Left cardiac atrium (tissue), 4 donors: ENCODE measurements at regions not wholly inside any gene's neighbourhood (a gene's known extent, or its start where the extent isn't known, plus 50 kb on each side); places are given as distances from the start of the nearest gene placed in this dataset.
"Not testable (repeated sequence)": the region's sequence is repeated elsewhere in the genome, so short reads cannot be mapped to it uniquely, and the experiment has no call there.

Experiments used
- ATAC-seq, 2 donors: fragments of 200-7000 bp; cut with Tn5 transposase; one replicate each; pipeline ENCODE4 v1.9.1; 2020; ENCODE audit warnings: mild to moderate bottlenecking in 2 of 2, moderate library complexity in 2 of 2
- DNase-seq: peaks from one replicate; pipeline ENCODE4 v3.0.0-alpha.2; 2020
- intact Hi-C, 2 donors: fragments of 100-400 bp; cut with DNase I; formaldehyde crosslinking; loops; one replicate each; pipeline versions ENCODE4 v1.14.1 to v1.15.1; 2022 to 2023
- donor health status: DM: no; HTN: yes; CAD: no.
- donor health status: DM: no; HTN: yes; CAD: no; lungs with severe emphysema.
- donor health status: DM: yes; HTN: yes; CAD: no.
- donor health status: Dilated cardiomyopathy.

- intact Hi-C loops, result no loop called here
Observed at GRCh38 chr2:146786396-146786795, 1058.4 kb upstream of the ACVR2A start.

DNA sequence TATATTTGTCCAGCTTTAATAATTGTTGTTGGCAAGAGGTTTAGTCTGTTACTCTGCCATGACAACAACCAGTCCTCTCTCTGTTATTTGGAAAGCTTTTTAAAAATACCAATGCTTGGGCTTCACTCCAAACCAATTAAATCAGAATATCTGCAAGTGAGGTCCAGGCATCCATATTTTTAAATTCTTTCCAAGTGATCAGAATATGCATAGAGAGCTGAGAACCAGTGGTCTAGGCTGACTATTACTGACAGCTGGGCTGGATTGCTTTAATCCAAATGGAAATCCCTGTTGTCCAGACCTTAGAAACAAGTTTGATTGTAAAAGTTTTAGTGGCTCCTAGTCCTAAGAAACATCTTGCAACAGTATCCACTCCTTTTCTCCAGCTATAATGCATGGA, 1059.7 kb upstream of the ACVR2A start:
- intact Hi-C loops, result no loop called here
- no peak for ATAC-seq
- no peak for DNase-seq

More at GRCh38 chr2:146786396-146786795, 1058.4 kb upstream of the ACVR2A start:
- DNase-seq (no peak), ATAC-seq (no peak)

- intact Hi-C loops, result no loop called here
- ATAC-seq (no peak), DNase-seq (no peak)
Observed at GRCh38 chr2:146784602-146785001, 1060.2 kb upstream of the ACVR2A start.

GRCh38 chr2:146777181-146777580, 1067.6 kb upstream of the ACVR2A start:
- intact Hi-C loops, result no loop called here
- DNase-seq (no peak), ATAC-seq (no peak)

DNA sequence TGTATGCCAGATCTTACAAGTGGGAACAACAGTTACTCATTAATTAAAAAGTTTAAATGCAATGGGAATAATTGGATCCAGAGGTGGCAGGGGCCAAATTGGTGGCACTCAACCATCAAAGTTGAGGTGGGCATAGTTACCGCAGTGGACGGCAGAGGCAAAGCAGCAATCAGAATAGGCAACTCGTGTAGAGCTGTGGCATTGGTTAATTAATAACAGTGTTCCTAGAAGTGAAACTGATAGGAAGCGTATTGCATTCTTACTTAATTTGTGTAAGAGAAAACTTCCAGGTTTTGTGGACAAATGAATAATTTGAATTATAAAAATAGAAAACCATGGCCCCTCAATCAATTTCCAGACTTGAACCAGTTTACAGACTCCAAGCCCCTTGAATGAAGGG, 1068.2 kb upstream of the ACVR2A start:
- DNase-seq (no peak), ATAC-seq (no peak)
- intact Hi-C loops, result no loop called here

DNA sequence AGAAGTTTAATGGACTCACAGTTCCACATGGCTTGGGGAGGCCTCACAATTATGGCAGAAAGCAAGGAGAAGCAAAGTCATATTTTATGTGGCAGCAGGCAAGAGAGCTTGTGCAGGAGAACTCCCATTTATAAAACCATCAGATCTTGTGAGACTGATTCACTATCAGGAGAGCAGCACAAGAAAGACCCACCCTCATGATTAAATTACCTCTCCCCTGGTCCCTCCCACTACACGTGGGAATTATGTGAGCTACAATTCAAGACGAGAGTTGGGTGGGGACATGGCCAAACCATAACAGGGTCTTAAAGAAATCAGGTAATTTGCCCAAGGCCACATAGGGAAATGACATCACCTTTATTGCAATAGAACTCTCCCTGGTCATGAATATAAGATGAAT, 1073.3 kb upstream of the ACVR2A start:
- intact Hi-C loops, result no loop called here
- DNase-seq, result no peak
- no peak for ATAC-seq

- no peak for DNase-seq
- intact Hi-C loops, result no loop called here
Observed at GRCh38 chr2:146764301-146764700, 1080.5 kb upstream of the ACVR2A start.

DNA sequence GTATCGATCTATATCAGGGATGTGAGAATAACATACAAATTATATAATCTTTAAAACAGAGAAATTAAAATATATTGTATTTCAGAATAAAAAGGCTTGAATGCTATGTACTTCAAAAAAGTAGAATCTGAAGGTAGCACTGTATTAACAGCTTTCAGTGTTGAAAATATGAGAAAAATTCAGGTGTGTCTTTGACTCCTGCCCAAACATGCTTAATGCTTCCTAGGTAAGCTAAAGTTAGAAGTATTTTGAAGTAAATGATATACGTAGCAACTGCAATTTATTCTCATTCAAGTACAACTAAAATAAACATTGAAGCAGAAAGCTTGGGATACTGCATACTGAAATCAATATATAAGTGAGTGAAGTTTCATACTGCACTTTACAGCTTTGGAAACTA, 1082.0 kb upstream of the ACVR2A start:
- DNase-seq (no peak), ATAC-seq (no peak)
- intact Hi-C loops, result no loop called here

More at GRCh38 chr2:146764301-146764700, 1080.5 kb upstream of the ACVR2A start:
- no peak for ATAC-seq

DNA sequence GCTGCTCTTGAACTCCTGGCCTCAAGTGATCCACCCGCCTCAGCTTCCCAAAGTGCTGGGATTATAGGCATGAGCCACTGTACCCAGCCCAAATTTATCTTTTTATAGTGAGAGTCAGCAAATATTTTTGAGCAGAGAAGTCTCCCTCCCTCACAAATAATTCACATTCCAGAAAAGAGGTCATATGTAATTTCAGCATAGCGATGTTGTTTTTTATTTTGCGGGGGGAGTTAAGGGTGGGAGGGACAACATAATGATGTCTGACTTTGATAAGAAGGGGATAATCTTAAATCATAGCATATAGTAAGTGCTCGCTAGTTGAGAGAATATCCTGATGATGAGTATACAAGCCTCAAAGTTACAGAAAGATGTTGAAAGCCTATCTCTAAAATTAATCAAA, 1090.2 kb upstream of the ACVR2A start:
- intact Hi-C loops, result no loop called here
- DNase-seq (no peak), ATAC-seq (no peak)

- ATAC-seq, result no peak
- intact Hi-C loops, result no loop called here
- no peak for DNase-seq
Observed at GRCh38 chr2:146748046-146748445, 1096.8 kb upstream of the ACVR2A start.

- intact Hi-C loops, result no loop called here
- no peak for ATAC-seq
Observed at GRCh38 chr2:146741260-146741659, 1103.6 kb upstream of the ACVR2A start.

GRCh38 chr2:146734821-146735190, 1110.0 kb upstream of the ACVR2A start:
- intact Hi-C loops, result loop anchor here in 1 of 2 donors (5.0 kb wide), 1 partner anchor 1177 kb away; no protein-coding TSS in a partner anchor
- DNase-seq (no peak), ATAC-seq (no peak)

More at GRCh38 chr2:146741260-146741659, 1103.6 kb upstream of the ACVR2A start:
- DNase-seq, result no peak

- DNase-seq (no peak), ATAC-seq (peak; percentile 49 to 55)
- intact Hi-C loops, result loop anchor here in 1 of 2 donors (5.0 kb wide), 1 partner anchor 1178 kb away; no protein-coding TSS in a partner anchor
Observed at GRCh38 chr2:146734042-146734820, 1110.6 kb upstream of the ACVR2A start.

DNA sequence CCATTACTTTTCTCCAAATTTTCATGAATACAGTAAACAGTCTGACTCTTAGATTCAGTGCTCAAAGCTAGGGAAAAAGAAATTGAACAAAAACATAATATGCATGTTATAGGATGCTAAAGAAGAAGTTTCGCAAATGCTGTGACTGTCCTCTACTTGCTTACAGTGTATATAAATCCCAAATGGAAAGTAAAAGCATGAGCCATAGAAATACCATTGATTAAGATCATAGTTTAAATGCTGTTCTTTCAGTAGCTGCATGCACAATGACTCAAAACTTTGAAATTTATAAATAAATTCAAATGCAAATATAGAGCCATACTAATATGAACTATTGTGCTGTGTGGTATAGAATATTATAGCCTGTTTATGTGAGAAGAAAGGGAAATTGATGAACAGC, 1113.9 kb upstream of the ACVR2A start:
- DNase-seq (no peak), ATAC-seq (no peak)
- intact Hi-C loops, result loop anchor here in 1 of 2 donors (5.0 kb wide), 1 partner anchor 1181 kb away; no protein-coding TSS in a partner anchor

DNA sequence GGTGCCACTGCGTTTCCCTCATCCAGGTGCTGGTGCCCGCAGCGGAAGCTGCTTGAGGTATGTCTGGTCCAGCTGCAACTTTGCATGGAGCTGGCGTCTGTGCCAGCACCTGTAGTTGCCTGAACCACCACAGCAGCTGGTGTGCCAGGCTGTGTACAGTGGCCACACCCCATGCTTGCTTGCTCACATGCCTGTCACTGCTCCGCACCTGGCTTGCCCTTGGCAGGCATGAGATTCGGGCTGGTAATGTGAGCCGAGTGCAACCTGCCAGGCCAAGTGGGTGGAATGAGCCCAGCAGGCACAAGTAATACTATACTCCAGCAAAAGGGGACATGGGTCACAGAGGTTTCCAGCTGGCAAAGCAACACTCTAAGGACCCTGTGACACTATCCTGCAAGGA, 1123.3 kb upstream of the ACVR2A start:
- DNase-seq, result no peak
- intact Hi-C loops, result no loop called here
- no peak for ATAC-seq

DNA sequence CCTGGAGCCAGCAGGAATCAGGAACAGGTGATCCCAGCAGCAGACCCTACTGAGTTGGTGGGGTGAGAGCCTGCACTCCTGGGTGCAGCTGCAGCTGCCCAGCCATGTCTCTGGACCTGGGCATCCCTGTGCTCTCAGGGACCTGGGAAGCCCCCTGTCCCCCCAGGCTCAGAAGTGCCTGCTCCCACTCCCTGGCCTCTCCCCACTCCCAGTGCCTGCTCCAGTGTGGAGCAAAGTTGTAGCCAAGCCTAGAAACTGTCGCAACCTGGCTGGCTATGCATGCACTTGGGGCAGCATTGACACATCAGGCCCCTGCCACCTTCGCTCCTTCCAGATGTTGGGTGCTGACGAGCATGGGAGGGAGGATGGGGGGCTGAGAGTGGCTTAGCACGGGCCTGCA, 1124.7 kb upstream of the ACVR2A start:
- intact Hi-C loops, result no loop called here
- ATAC-seq, result no peak
- DNase-seq, result no peak

DNA sequence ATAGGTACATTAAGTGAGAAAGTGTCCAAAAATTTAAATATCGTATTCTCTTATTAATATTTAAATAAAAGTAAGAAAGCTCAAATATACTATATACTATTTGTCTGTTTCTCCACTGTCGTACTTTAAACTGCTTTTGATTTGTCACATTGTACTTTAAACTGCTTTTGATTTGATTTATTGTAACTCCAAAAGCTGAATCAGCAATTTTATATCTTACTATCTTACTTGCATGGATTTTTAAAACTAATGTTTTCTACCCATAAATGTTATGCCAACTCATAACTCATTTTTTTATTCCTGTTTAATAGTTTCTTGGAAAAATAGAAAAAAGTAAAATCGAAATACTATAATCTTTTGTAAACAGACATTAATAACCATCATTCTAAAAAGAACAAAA, 1128.2 kb upstream of the ACVR2A start:
- no peak for ATAC-seq
- DNase-seq, result no peak
- intact Hi-C loops, result no loop called here

- DNase-seq (no peak), ATAC-seq (no peak)
- intact Hi-C loops, result no loop called here
Observed at GRCh38 chr2:146709004-146709403, 1135.8 kb upstream of the ACVR2A start.

- DNase-seq, result no peak
- no peak for ATAC-seq
- intact Hi-C loops, result no loop called here
Observed at GRCh38 chr2:146701183-146701582, 1143.6 kb upstream of the ACVR2A start.

DNA sequence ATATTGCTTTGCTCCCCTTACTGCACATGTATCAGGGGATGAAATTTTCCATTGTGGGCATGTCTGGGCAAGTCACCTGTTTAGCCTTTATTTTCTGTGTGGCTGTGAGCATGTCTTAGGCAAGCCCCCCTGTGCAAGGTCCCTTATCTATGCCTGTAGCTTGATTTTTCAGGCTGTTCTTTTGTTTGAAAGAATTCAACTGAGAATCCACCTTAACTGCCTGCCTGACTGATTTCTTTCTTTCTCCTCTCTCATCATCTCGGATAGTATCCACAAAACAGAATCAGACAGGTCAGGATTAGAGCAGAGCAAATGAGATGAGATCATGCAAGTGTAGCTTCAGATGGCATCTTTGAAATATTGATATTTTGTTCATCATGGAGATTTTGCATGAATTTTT, 1147.5 kb upstream of the ACVR2A start:
- no peak for ATAC-seq
- intact Hi-C loops, result no loop called here
- DNase-seq, result no peak

GRCh38 chr2:146696787-146697186, 1148.0 kb upstream of the ACVR2A start:
- DNase-seq, intact Hi-C loops, ATAC-seq: not testable (repeated sequence)
